IMR-90 (cell line): ENCODE measurements at regions not wholly inside any gene's neighbourhood (a gene's known extent, or its start where the extent isn't known, plus 50 kb on each side); places are given as distances from the start of the nearest gene placed in this dataset.
"Not testable (repeated sequence)": the region's sequence is repeated elsewhere in the genome, so short reads cannot be mapped to it uniquely, and the experiment has no call there.

Experiments
- MAFK ChIP-seq: IDR thresholded peaks from 2 replicates; pipeline ENCODE4 v1.6.1; 2012; ENCODE audit warnings: low read depth, low read length, improper control_type of control experiment
- MAZ ChIP-seq: IDR thresholded peaks from 2 replicates; pipeline ENCODE4 v1.6.1; 2012; ENCODE audit warnings: low read depth, mild to moderate bottlenecking, low read length, improper control_type of control experiment, moderate library complexity, borderline replicate concordance
- POLR2A ChIP-seq: IDR thresholded peaks from 2 replicates; pipeline ENCODE4 v1.6.1; 2012; ENCODE audit warnings: mild to moderate bottlenecking, low read depth, low read length
- TF ChIP-seq, protein P1 (sequence below): conservative IDR thresholded peaks from 2 replicates; pipeline ENCODE4 v1.5.1; 2012; ENCODE audit warnings: mild to moderate bottlenecking, low read depth, low read length, improper control_type of control experiment

DNA sequence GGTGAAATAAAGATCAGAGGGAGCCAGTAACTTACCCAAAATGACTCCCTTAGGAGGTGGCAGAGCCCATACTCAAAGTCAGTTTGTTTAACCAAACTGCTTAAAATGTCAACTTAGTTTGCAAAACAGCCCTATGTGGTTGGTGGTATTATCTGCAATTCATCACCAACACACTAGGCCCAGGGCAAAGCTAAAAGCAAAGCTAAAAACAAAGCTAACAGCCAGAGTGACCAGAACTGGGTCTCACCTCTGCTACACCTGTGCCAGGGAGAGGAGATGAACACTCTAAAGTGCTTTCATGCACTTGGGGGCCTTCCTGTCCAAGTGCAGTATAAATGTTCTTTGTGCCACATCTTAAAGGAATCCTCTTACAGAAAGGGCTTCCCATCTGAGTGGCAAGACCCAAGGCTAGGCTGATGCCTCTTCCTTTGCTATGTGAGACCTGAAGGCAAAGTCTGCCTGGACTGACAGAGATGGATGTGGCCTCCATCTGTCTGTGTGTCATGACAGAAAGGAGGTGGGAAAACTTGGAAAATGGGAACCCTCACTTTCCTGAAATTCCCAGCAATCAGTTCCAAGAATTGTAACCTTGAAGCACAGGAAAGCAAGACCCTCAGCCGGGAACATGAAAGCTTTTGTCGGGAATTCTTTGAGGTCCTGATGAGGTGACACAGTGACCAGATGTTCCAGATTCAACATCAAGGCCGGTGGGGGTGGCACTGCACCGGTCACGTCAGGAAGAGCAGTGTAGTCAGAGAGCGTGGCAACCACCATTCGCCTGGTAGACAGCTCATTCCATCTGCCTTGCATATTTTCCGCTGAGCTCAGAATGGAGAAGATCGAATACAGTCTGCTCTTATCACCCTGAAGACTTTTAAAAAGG lies 214.3 kb upstream of the PLGLB2 start:
- not testable (repeated sequence) for TF ChIP-seq MAFK, MAZ, POLR2A
- TF ChIP-seq, protein P1, sequence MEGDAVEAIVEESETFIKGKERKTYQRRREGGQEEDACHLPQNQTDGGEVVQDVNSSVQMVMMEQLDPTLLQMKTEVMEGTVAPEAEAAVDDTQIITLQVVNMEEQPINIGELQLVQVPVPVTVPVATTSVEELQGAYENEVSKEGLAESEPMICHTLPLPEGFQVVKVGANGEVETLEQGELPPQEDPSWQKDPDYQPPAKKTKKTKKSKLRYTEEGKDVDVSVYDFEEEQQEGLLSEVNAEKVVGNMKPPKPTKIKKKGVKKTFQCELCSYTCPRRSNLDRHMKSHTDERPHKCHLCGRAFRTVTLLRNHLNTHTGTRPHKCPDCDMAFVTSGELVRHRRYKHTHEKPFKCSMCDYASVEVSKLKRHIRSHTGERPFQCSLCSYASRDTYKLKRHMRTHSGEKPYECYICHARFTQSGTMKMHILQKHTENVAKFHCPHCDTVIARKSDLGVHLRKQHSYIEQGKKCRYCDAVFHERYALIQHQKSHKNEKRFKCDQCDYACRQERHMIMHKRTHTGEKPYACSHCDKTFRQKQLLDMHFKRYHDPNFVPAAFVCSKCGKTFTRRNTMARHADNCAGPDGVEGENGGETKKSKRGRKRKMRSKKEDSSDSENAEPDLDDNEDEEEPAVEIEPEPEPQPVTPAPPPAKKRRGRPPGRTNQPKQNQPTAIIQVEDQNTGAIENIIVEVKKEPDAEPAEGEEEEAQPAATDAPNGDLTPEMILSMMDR, result not testable (repeated sequence)
